Tibial artery (tissue), 4 donors: ENCODE measurements at regions not wholly inside any gene's neighbourhood (a gene's known extent, or its start where the extent isn't known, plus 50 kb on each side); places are given as distances from the start of the nearest gene placed in this dataset.
"Not testable (repeated sequence)": the region's sequence is repeated elsewhere in the genome, so short reads cannot be mapped to it uniquely, and the experiment has no call there.

Experiments
- DNase-seq, 2 donors: peaks; one replicate each; pipeline ENCODE4 v3.0.0-alpha.2; 2019
- H3K27ac ChIP-seq, 2 donors: fragments of 200-600 bp; sonication (generic) in 1 of 2; 1 replicate in 1 of 2; 2 replicates in 1 of 2; pipeline ENCODE4 v1.5.1; 2018 to 2019; ENCODE audit warnings: mild to moderate bottlenecking in 1 of 2
- H3K27me3 ChIP-seq, 2 donors: fragments of 200-600 bp; sonication (generic) in 1 of 2; one replicate each; pipeline versions ENCODE4 v1.5.1 to v1.6.0; 2016 to 2019
- H3K36me3 ChIP-seq, 3 donors: fragments of 200-600 bp; sonication (generic) in 2 of 3; one replicate each; pipeline ENCODE4 v1.5.1; 2016 to 2019; ENCODE audit warnings: mild to moderate bottlenecking in 2 of 3
- H3K4me1 ChIP-seq, 4 donors: fragments of 200-600 bp; sonication (generic) in 2 of 4; 1 replicate in 3 of 4; 2 replicates in 1 of 4; pipeline ENCODE4 v1.5.1; 2016 to 2019
- H3K4me3 ChIP-seq, 2 donors: fragments of 200-600 bp; sonication (generic) in 1 of 2; 1 replicate in 1 of 2; 2 replicates in 1 of 2; pipeline ENCODE4 v1.5.1; 2018 to 2019; ENCODE audit warnings: mild to moderate bottlenecking in 2 of 2
- H3K9me3 ChIP-seq, 3 donors: fragments of 200-600 bp; sonication (generic) in 1 of 3; one replicate each; pipeline ENCODE4 v1.5.1; 2016 to 2019
- intact Hi-C: fragments of 100-400 bp; cut with DNase I; formaldehyde crosslinking; loops from one replicate; pipeline ENCODE4 v1.15.0; 2023; ENCODE audit warnings: low total_unique reads
- TF ChIP-seq, protein P1 (sequence below), 2 experiments: fragments of 200-600 bp in 1 of 2; fragments of 450-650 bp in 1 of 2; IDR thresholded peaks; one replicate each; pipeline ENCODE4 v1.5.1; 2017 to 2019; ENCODE audit warnings: antibody characterized with exemption in 2 of 2, mild to moderate bottlenecking in 1 of 2, moderate library complexity in 1 of 2

DNA sequence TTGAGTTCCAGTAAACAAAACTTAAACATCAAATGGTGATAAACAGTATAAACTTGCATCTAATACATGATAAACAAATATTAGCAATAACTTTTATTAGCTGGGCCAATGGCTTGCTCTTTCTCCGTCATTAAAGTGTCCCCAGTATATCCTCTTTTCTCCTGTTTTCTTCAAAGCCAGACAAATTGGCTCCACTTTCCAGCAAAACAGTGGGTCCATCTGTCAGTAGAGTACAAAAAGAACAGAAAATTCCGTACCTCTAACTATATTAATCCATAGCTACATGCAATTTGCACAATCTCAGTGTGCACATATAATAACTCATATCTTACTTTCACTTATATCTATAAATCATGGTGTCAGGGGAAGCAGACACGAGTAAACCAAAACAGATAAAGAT, 678.0 kb upstream of the SPRY2 start:
- TF ChIP-seq, protein P1, sequence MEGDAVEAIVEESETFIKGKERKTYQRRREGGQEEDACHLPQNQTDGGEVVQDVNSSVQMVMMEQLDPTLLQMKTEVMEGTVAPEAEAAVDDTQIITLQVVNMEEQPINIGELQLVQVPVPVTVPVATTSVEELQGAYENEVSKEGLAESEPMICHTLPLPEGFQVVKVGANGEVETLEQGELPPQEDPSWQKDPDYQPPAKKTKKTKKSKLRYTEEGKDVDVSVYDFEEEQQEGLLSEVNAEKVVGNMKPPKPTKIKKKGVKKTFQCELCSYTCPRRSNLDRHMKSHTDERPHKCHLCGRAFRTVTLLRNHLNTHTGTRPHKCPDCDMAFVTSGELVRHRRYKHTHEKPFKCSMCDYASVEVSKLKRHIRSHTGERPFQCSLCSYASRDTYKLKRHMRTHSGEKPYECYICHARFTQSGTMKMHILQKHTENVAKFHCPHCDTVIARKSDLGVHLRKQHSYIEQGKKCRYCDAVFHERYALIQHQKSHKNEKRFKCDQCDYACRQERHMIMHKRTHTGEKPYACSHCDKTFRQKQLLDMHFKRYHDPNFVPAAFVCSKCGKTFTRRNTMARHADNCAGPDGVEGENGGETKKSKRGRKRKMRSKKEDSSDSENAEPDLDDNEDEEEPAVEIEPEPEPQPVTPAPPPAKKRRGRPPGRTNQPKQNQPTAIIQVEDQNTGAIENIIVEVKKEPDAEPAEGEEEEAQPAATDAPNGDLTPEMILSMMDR (IDR thresholded peaks at IDR 0.05) = no peak
- intact Hi-C loops = no loop called here
- H3K4me1 ChIP-seq = no peaks in the 10 kb centered on the region
- no peak for DNase-seq
- no peak overlapping the region for H3K27ac ChIP-seq
- no peaks in the 10 kb centered on the region for H3K36me3 ChIP-seq
- H3K4me3 ChIP-seq = no peak overlapping the region
- no peaks in the 10 kb centered on the region for H3K27me3 ChIP-seq
- H3K9me3 ChIP-seq = peaks cover 0 to 14% (median 8%) of the 10 kb centered on the region in 3 donors

DNA sequence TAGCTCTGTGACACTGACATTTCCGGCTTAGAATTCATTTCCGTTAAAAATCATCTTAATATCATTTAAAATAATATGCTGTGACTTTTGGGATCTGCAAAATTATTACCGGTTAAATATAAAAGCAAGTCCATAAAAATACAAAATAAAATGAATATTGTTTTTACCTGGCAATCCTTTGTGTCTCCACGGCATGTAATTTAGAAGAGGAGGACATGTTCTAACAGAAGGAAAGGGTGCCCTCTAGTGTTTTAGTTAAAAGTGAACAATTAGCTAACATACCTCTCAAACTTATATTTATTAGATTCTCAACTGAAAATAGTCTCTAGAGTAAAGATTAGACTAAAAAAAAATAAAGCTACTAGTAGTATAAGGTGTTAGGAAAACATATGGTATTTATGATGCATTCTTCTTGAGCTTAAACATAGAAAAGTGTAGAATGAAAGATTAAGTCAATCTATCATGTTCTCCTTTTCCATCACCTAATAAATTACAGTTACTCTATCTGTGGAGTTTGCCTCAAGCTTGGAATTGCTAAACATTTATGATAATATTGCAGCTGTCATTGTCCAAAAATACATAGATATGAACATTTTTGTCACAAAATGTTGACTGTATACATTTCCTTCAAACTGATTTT, 676.7 kb upstream of the SPRY2 start:
- H3K4me3 ChIP-seq = no peak overlapping the region
- intact Hi-C loops = no loop called here
- TF ChIP-seq, protein P1 (IDR thresholded peaks at IDR 0.05) = peak; percentile 48 to 53
- H3K27me3 ChIP-seq = no peaks in the 10 kb centered on the region
- H3K36me3 ChIP-seq = no peaks in the 10 kb centered on the region
- H3K9me3 ChIP-seq = peaks cover 0 to 10% (median 2%) of the 10 kb centered on the region in 3 donors
- no peak for DNase-seq
- H3K27ac ChIP-seq = no peak overlapping the region
- no peaks in the 10 kb centered on the region for H3K4me1 ChIP-seq

DNA sequence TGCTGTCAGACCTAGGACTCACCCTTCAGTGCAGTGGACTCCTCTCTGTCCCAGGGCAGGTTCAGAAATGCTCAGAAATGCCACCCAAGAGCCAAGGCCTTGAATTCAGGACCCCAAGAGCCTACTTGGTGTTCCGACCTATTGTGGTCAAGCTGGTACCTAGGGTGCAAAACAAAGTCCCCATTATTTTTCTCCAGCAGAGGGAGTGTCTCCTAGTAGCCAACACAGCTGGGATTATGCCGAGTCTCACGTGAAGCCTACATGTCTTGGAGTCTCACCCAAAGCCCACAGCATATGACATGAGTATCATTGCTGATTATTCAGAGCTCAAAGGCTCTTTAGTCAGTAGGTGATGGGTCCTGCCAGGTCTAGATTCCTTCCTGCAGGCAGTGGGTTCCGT, 671.1 kb upstream of the SPRY2 start:
- intact Hi-C loops = no loop called here
- DNase-seq = no peak
- H3K4me1 ChIP-seq = no peaks in the 10 kb centered on the region
- H3K27ac ChIP-seq = no peak overlapping the region
- TF ChIP-seq, protein P1 (IDR thresholded peaks at IDR 0.05) = no peak
- H3K9me3 ChIP-seq = no peaks in the 10 kb centered on the region
- no peaks in the 10 kb centered on the region for H3K36me3 ChIP-seq
- H3K27me3 ChIP-seq = no peaks in the 10 kb centered on the region
- no peak overlapping the region for H3K4me3 ChIP-seq

DNA sequence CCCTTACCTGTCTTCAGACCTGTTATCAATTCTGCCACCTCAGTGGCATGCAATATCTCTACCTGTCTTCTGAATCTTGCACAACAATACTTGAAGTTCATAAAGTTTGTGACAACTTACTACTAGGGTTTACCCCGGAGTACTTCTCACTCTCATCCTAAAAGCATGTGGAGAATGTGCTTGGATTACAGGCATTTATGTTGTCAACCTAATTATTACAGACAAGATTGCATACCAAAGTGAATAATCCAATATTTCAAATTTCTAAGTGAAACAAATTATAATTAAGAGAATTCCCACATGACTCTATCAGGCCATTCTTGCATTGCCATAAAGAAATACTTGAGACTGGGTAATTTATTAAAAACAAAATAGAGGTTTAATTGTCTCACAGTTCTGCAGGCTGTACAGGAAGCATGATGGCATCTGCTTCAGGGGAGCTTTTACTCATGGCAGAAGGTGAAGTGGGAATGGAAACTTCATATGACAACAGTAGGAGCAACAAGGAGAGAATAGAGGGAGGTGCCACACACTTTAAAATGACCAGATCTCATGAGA, 661.0 kb upstream of the SPRY2 start:
- TF ChIP-seq, protein P1 (IDR thresholded peaks at IDR 0.05) = no peak
- intact Hi-C loops = no loop called here
- Histone ChIP-seq H3K27me3 (no peaks in the 10 kb centered on the region), H3K4me3 (no peak overlapping the region), H3K36me3 (no peaks in the 10 kb centered on the region), H3K4me1 (no peaks in the 10 kb centered on the region), H3K9me3 (peaks cover 0 to 11% (median 9%) of the 10 kb centered on the region in 3 donors), H3K27ac (no peak overlapping the region)
- DNase-seq = no peak

DNA sequence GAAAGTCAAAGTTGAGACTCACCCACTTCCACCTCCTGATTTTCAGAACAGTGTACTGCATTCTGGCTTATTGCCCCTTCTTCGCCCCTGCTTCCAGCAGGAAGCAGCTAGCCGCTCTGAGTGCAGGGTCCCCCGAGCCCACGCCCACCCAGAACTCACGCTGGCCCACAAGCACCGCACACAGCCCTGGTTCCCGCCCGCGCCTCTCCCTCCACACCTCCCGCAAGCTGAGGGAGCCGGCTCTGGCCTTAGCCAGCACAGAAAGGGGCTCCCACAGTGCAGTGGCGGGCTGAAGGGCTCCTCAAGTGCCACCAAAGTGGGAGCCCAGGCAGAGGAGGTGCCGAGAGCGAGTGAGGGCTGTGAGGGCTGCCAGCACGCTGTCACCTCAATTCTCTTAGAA, 657.7 kb upstream of the SPRY2 start:
- H3K27ac ChIP-seq, H3K4me1 ChIP-seq, H3K36me3 ChIP-seq, DNase-seq, intact Hi-C loops, H3K27me3 ChIP-seq, H3K4me3 ChIP-seq: not testable (repeated sequence)
- H3K9me3 ChIP-seq = peaks cover 0 to 11% (median 9%) of the 10 kb centered on the region in 3 donors

DNA sequence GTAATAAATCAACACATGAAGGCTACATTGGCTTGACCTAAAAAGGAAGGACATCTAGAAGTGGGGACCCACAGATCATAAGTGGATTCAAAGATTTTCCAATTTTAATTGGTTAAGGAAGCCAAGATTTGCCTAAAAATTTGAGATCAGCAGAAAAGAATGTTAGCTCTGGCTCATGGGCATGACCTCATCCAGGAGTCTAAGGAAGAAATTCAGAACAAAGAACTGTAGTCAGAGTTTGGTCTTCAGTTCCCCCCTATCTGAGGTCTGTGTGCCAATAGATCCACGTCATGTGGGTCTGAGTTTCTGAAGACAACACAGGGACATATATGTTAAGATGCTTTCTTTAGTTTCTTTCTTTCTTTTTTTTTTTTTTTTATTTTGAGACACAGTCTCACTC, 648.8 kb upstream of the SPRY2 start:
- H3K27me3 ChIP-seq = no peaks in the 10 kb centered on the region
- intact Hi-C loops = no loop called here
- no peak overlapping the region for H3K27ac ChIP-seq
- H3K4me1 ChIP-seq = no peaks in the 10 kb centered on the region
- H3K4me3 ChIP-seq = no peak overlapping the region
- no peaks in the 10 kb centered on the region for H3K9me3 ChIP-seq
- no peak for DNase-seq
- TF ChIP-seq, protein P1 (IDR thresholded peaks at IDR 0.05) = no peak
- no peaks in the 10 kb centered on the region for H3K36me3 ChIP-seq
